ENCODE measurements at regions not wholly inside any gene's neighbourhood (a gene's known extent, or its start where the extent isn't known, plus 50 kb on each side); places are given as distances from the start of the nearest gene placed in this dataset.

DNA sequence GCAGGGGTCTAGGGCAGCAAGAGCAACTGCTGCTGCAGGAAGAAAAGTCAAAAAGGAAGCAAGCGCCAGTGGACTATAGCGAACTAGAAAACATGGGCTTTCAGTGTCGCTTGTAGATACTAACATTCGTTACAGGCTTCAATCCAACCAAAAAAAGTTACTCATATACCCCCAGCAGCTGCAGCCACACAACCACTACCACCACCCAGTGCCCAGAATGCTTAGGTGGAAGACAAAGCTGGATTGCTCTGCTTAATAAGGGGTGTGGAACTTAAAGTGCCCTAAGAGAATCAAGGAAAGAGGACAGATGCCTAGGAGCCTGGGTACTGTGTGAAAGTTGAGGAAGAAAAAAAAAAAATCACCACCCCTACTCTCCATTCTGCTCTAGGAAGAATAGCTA lies 203.6 kb downstream of the ELAVL2 start:
- no peak overlapping the region for H4K91ac ChIP-seq (ENCODE audit: low read depth, low read length, poor library complexity)
- no peak overlapping the region for H4K8ac ChIP-seq (ENCODE audit: low read depth, low read length)
- peaks cover 0 to 10% of the 10 kb centered on the region in 2 donors for H3K36me3 ChIP-seq (replicated peaks in 1 of 2; ENCODE audit: control insufficient read depth in 2 of 2, insufficient read depth in 2 of 2, low read length in 2 of 2)
- DNase-seq (ENCODE audit: low spot score) = no peak
- H2BK5ac ChIP-seq (ENCODE audit: low read length) = no peak overlapping the region
- no peak overlapping the region for H2AFZ ChIP-seq (ENCODE audit: low read length)
- no peak overlapping the region for H3K18ac ChIP-seq (ENCODE audit: low read length)
- no peak overlapping the region for H2BK120ac ChIP-seq (ENCODE audit: low read depth, low read length)
- no peaks in the 10 kb centered on the region for H3K79me1 ChIP-seq (ENCODE audit: low read depth, low read length)
- H3K9ac ChIP-seq (ENCODE audit: low read depth, low read length, poor library complexity) = no peak overlapping the region
- no peak overlapping the region for H2BK12ac ChIP-seq (ENCODE audit: low read length)
- no peak overlapping the region for H3K14ac ChIP-seq (ENCODE audit: low read length)
- no peak overlapping the region for H3K4ac ChIP-seq (ENCODE audit: low read length)
- H3K4me2 ChIP-seq (ENCODE audit: insufficient read depth, low read length, poor library complexity, severe bottlenecking) = no peak overlapping the region
- no peak overlapping the region for H3K27ac ChIP-seq (replicated peaks; ENCODE audit: low read length)
- H3K9me3 ChIP-seq (replicated peaks in 1 of 2; ENCODE audit: control insufficient read depth in 2 of 2, insufficient read depth in 1 of 2, low read depth in 1 of 2, low read length in 2 of 2) = no peaks in the 10 kb centered on the region
- WGBS, 2 donors (ENCODE audit: extremely low coverage in 2 of 2, insufficient read length in 2 of 2, insufficient replicate concordance in 1 of 2) = no CpG with 5 or more reads among the region's 4 CpGs
- H3K4me1 ChIP-seq (ENCODE audit: control insufficient read depth in 2 of 2, insufficient read depth in 1 of 2, low read depth in 1 of 2, low read length in 2 of 2) = peaks cover 2 to 4% of the 10 kb centered on the region in 2 donors
- no peak overlapping the region for H2BK15ac ChIP-seq (ENCODE audit: low read length)
- H2AK5ac ChIP-seq (ENCODE audit: low read depth, low read length) = no peak overlapping the region
- H3K4me3 ChIP-seq (ENCODE audit: low read length in 2 of 2) = no peak overlapping the region
- no peak overlapping the region for H3K23ac ChIP-seq (ENCODE audit: low read depth, low read length, poor library complexity)
- H3K27me3 ChIP-seq (ENCODE audit: control insufficient read depth in 3 of 3, insufficient read depth in 3 of 3, low read depth in 1 of 3, low read length in 3 of 3) = no peaks in the 10 kb centered on the region

DNA sequence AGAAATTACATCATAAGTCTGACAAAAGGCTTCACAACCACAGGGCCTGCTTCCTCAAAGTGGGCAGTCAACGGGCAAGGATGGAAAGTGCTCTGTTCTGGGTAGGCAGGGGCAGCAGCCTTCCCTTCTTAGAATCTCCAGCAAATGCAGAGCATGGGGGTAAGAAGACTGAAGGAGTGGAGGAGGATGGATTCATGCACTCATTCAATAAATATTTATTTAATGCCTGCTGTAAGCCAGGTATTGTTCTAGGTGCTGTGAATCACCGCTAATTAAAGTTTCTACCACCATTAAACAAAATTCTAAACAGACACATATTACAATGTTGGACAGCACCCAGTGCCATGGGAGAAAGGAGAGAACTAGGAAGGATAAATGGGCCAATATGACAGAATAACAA lies 195.6 kb downstream of the ELAVL2 start:
- no peak overlapping the region for H3K4me2 ChIP-seq (ENCODE audit: insufficient read depth, low read length, poor library complexity, severe bottlenecking)
- no peak overlapping the region for H3K9ac ChIP-seq (ENCODE audit: low read depth, low read length, poor library complexity)
- H3K4me3 ChIP-seq (ENCODE audit: low read length in 2 of 2) = no peak overlapping the region
- H2BK15ac ChIP-seq (ENCODE audit: low read length) = no peak overlapping the region
- peaks cover 0 to 16% of the 10 kb centered on the region in 2 donors for H3K36me3 ChIP-seq (replicated peaks in 1 of 2; ENCODE audit: control insufficient read depth in 2 of 2, insufficient read depth in 2 of 2, low read length in 2 of 2)
- H3K4ac ChIP-seq (ENCODE audit: low read length) = no peak overlapping the region
- H4K91ac ChIP-seq (ENCODE audit: low read depth, low read length, poor library complexity) = no peak overlapping the region
- no peak for DNase-seq (ENCODE audit: low spot score)
- no peak overlapping the region for H3K23ac ChIP-seq (ENCODE audit: low read depth, low read length, poor library complexity)
- H3K27me3 ChIP-seq (ENCODE audit: control insufficient read depth in 3 of 3, insufficient read depth in 3 of 3, low read depth in 1 of 3, low read length in 3 of 3) = no peaks in the 10 kb centered on the region
- H3K27ac ChIP-seq (replicated peaks; ENCODE audit: low read length) = no peak overlapping the region
- no peaks in the 10 kb centered on the region for H3K79me1 ChIP-seq (ENCODE audit: low read depth, low read length)
- H2AK5ac ChIP-seq (ENCODE audit: low read depth, low read length) = no peak overlapping the region
- H2BK5ac ChIP-seq (ENCODE audit: low read length) = no peak overlapping the region
- no peak overlapping the region for H2BK120ac ChIP-seq (ENCODE audit: low read depth, low read length)
- H3K9me3 ChIP-seq (replicated peaks in 1 of 2; ENCODE audit: control insufficient read depth in 2 of 2, insufficient read depth in 1 of 2, low read depth in 1 of 2, low read length in 2 of 2) = no peaks in the 10 kb centered on the region
- no peak overlapping the region for H3K18ac ChIP-seq (ENCODE audit: low read length)
- no peak overlapping the region for H2AFZ ChIP-seq (ENCODE audit: low read length)
- no peak overlapping the region for H2BK12ac ChIP-seq (ENCODE audit: low read length)
- H3K14ac ChIP-seq (ENCODE audit: low read length) = no peak overlapping the region
- peaks cover 3 to 4% of the 10 kb centered on the region in 2 donors for H3K4me1 ChIP-seq (ENCODE audit: control insufficient read depth in 2 of 2, insufficient read depth in 1 of 2, low read depth in 1 of 2, low read length in 2 of 2)
- no peak overlapping the region for H4K8ac ChIP-seq (ENCODE audit: low read depth, low read length)
- WGBS, 2 donors (ENCODE audit: extremely low coverage in 2 of 2, insufficient read length in 2 of 2, insufficient replicate concordance in 1 of 2) = no CpG with 5 or more reads among the region's 2 CpGs

DNA sequence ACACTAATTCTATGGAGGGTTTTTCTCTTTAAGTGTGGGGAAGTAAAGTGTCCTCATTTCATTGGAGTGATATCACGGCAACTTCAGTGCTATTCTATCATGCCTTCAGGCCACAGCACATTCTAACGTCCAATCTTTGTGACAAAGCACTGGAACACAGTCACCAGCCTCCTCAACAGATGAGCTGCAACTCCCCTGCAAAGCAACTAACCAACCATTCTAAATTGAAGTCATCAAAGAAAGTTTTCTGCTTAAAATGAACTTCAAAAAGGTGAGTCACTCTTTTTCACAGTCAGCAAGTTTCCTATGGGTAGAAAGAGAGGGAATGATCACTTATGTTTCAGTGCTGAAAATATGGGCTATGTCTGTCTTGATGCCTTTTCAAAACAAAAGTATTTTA lies 190.8 kb downstream of the ELAVL2 start:
- Histone ChIP-seq H4K8ac (ENCODE audit: low read depth, low read length) (no peak overlapping the region), H3K4me3 (ENCODE audit: low read length in 2 of 2) (no peak overlapping the region), H2AK5ac (ENCODE audit: low read depth, low read length) (no peak overlapping the region), H3K36me3 (replicated peaks in 1 of 2; ENCODE audit: control insufficient read depth in 2 of 2, insufficient read depth in 2 of 2, low read length in 2 of 2) (peaks cover 0 to 30% of the 10 kb centered on the region in 2 donors), H4K91ac (ENCODE audit: low read depth, low read length, poor library complexity) (no peak overlapping the region), H2BK120ac (ENCODE audit: low read depth, low read length) (no peak overlapping the region), H3K27ac (replicated peaks; ENCODE audit: low read length) (no peak overlapping the region), H3K18ac (ENCODE audit: low read length) (no peak overlapping the region), H3K79me1 (ENCODE audit: low read depth, low read length) (no peaks in the 10 kb centered on the region), H2BK5ac (ENCODE audit: low read length) (no peak overlapping the region), H3K4ac (ENCODE audit: low read length) (no peak overlapping the region), H3K4me1 (ENCODE audit: control insufficient read depth in 2 of 2, insufficient read depth in 1 of 2, low read depth in 1 of 2, low read length in 2 of 2) (peaks cover 0 to 5% of the 10 kb centered on the region in 2 donors), H3K9me3 (replicated peaks in 1 of 2; ENCODE audit: control insufficient read depth in 2 of 2, insufficient read depth in 1 of 2, low read depth in 1 of 2, low read length in 2 of 2) (no peaks in the 10 kb centered on the region), H3K14ac (ENCODE audit: low read length) (no peak overlapping the region), H2BK15ac (ENCODE audit: low read length) (no peak overlapping the region), H3K23ac (ENCODE audit: low read depth, low read length, poor library complexity) (no peak overlapping the region), H3K9ac (ENCODE audit: low read depth, low read length, poor library complexity) (no peak overlapping the region), H3K4me2 (ENCODE audit: insufficient read depth, low read length, poor library complexity, severe bottlenecking) (no peak overlapping the region), H2BK12ac (ENCODE audit: low read length) (no peak overlapping the region), H2AFZ (ENCODE audit: low read length) (no peak overlapping the region), H3K27me3 (ENCODE audit: control insufficient read depth in 3 of 3, insufficient read depth in 3 of 3, low read depth in 1 of 3, low read length in 3 of 3) (no peaks in the 10 kb centered on the region)
- no CpG with 5 or more reads among the region's 2 CpGs for WGBS, 2 donors (ENCODE audit: extremely low coverage in 2 of 2, insufficient read length in 2 of 2, insufficient replicate concordance in 1 of 2)
- DNase-seq (ENCODE audit: low spot score) = no peak

DNA sequence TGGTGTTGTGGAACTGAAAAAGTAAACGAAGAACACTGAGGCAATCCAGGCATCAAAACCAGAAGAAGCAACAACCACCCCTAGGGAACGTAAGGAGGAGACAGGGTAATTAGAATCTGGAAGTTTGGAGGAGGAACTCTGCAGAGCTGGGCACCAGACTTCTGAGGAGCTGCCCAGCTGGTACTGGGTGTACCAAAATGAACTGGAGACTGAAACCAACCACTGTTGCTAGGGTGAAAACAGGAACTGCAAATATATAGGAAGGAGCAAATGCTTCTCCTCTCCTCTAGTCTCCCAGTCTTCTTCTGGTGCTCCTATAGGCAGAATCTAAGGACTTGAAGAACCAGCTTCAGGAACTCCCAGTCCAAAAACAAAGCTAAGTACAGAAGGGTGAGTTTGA lies 189.8 kb downstream of the ELAVL2 start:
- H3K18ac ChIP-seq (ENCODE audit: low read length) = no peak overlapping the region
- no peaks in the 10 kb centered on the region for H3K9me3 ChIP-seq (replicated peaks in 1 of 2; ENCODE audit: control insufficient read depth in 2 of 2, insufficient read depth in 1 of 2, low read depth in 1 of 2, low read length in 2 of 2)
- no peak overlapping the region for H3K14ac ChIP-seq (ENCODE audit: low read length)
- no peaks in the 10 kb centered on the region for H3K79me1 ChIP-seq (ENCODE audit: low read depth, low read length)
- H3K23ac ChIP-seq (ENCODE audit: low read depth, low read length, poor library complexity) = no peak overlapping the region
- H3K4ac ChIP-seq (ENCODE audit: low read length) = no peak overlapping the region
- H2AFZ ChIP-seq (ENCODE audit: low read length) = no peak overlapping the region
- no peak overlapping the region for H2BK15ac ChIP-seq (ENCODE audit: low read length)
- no peaks in the 10 kb centered on the region for H3K27me3 ChIP-seq (ENCODE audit: control insufficient read depth in 3 of 3, insufficient read depth in 3 of 3, low read depth in 1 of 3, low read length in 3 of 3)
- H3K9ac ChIP-seq (ENCODE audit: low read depth, low read length, poor library complexity) = no peak overlapping the region
- no peak overlapping the region for H2BK120ac ChIP-seq (ENCODE audit: low read depth, low read length)
- peaks cover 2 to 27% of the 10 kb centered on the region in 2 donors for H3K36me3 ChIP-seq (replicated peaks in 1 of 2; ENCODE audit: control insufficient read depth in 2 of 2, insufficient read depth in 2 of 2, low read length in 2 of 2)
- H4K91ac ChIP-seq (ENCODE audit: low read depth, low read length, poor library complexity) = no peak overlapping the region
- no peak overlapping the region for H3K4me2 ChIP-seq (ENCODE audit: insufficient read depth, low read length, poor library complexity, severe bottlenecking)
- no peak overlapping the region for H4K8ac ChIP-seq (ENCODE audit: low read depth, low read length)
- no peak overlapping the region for H2BK5ac ChIP-seq (ENCODE audit: low read length)
- no CpG with 5 or more reads among the region's 2 CpGs for WGBS, 2 donors (ENCODE audit: extremely low coverage in 2 of 2, insufficient read length in 2 of 2, insufficient replicate concordance in 1 of 2)
- H3K4me3 ChIP-seq (ENCODE audit: low read length in 2 of 2) = no peak overlapping the region
- no peak overlapping the region for H2BK12ac ChIP-seq (ENCODE audit: low read length)
- no peak overlapping the region for H3K27ac ChIP-seq (replicated peaks; ENCODE audit: low read length)
- no peak overlapping the region for H2AK5ac ChIP-seq (ENCODE audit: low read depth, low read length)
- H3K4me1 ChIP-seq (ENCODE audit: control insufficient read depth in 2 of 2, insufficient read depth in 1 of 2, low read depth in 1 of 2, low read length in 2 of 2) = peaks cover 0 to 6% of the 10 kb centered on the region in 2 donors
- no peak for DNase-seq (ENCODE audit: low spot score)
